ENCODE measurements at regions not wholly inside any gene's neighbourhood (a gene's known extent, or its start where the extent isn't known, plus 50 kb on each side); places are given as distances from the start of the nearest gene placed in this dataset.

DNA sequence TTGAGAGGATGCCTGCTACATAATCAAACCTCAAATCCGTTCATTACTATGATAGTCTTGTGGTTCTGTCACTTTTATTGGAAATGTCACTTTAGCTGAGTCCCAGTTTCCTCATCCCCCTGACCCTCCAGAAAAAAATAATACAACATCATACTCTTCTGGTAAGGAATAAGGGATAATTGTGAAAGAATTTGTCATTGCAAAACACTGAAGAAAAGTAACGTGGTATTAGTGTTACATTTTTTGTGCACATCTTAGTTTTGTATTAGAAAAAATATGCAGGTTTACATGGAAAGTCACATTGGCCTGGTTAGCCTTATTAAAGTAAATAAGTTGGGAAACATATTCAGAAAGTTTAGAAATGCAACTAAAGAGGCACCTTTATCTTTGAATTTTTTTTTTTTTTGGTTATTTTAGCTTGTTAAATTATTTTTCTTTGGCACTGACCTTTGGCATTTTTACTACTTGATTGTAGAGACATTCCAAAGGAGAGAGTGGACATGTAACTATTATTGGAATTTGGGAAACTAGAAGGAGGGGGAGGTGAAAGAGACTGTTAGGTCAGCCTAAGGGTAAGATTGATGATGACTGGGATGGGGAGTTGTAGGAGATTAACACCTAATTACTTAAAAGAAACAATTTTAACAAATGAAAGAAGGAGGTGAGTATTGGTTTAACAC is 462.2 kb upstream of the RARB start:
- TF ChIP-seq, protein P1, sequence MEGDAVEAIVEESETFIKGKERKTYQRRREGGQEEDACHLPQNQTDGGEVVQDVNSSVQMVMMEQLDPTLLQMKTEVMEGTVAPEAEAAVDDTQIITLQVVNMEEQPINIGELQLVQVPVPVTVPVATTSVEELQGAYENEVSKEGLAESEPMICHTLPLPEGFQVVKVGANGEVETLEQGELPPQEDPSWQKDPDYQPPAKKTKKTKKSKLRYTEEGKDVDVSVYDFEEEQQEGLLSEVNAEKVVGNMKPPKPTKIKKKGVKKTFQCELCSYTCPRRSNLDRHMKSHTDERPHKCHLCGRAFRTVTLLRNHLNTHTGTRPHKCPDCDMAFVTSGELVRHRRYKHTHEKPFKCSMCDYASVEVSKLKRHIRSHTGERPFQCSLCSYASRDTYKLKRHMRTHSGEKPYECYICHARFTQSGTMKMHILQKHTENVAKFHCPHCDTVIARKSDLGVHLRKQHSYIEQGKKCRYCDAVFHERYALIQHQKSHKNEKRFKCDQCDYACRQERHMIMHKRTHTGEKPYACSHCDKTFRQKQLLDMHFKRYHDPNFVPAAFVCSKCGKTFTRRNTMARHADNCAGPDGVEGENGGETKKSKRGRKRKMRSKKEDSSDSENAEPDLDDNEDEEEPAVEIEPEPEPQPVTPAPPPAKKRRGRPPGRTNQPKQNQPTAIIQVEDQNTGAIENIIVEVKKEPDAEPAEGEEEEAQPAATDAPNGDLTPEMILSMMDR (IDR thresholded peaks at IDR 0.05; ENCODE audit: low read depth, low read length) = no peak
- H3K4me3 ChIP-seq (ENCODE audit: low read depth, low read length) = no peak overlapping the region

- TF ChIP-seq, protein P1 (IDR thresholded peaks at IDR 0.05; ENCODE audit: low read depth, low read length) = no peak
Measured at GRCh38 chr3:24968036-24968435, 460.0 kb upstream of the RARB start.

DNA sequence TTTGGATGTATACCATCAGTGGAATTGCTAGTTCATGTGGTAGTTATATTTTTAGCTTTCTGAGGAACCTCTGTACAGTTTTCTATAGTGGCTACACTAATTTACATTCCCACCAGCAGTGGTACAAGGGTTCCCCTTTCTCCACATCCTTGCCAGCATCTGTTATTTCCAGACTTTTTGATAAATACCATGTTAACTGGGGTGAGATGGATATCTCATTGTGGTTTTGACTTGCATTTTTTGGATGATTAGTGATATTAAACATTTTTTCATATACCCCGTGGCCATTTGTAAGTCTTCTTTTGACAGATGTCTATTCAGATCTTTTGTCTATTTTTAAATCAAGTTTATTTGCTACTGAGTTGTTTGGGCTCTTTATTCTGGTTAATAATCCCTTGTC is 455.6 kb upstream of the RARB start:
- TF ChIP-seq, protein P1 (IDR thresholded peaks at IDR 0.05; ENCODE audit: low read depth, low read length) = no peak
- H3K4me3 ChIP-seq (ENCODE audit: low read depth, low read length) = no peak overlapping the region

More at GRCh38 chr3:24968036-24968435, 460.0 kb upstream of the RARB start:
- H3K4me3 ChIP-seq (ENCODE audit: low read depth, low read length) = no peak overlapping the region

DNA sequence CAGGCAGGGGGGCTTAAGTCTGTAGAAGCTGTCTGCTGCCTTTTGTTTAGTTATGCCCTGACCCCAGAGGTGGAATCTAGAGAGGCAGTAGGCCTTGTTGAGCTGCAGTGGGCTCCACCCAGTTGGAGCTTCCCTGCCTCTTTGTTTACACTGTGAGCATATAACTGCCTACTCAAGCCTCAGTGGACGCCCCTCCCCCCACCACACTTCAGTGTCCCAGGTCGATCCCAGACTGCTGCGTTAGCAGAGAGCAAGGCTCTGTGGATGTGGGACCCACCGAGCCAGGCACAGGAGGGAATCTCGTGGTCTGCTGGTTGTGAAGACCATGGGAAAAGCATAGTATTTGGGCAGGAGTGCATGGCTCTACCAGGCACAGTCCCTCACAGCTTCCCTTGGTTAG is 446.8 kb upstream of the RARB start:
- TF ChIP-seq, protein P1 (IDR thresholded peaks at IDR 0.05; ENCODE audit: low read depth, low read length) = no peak

DNA sequence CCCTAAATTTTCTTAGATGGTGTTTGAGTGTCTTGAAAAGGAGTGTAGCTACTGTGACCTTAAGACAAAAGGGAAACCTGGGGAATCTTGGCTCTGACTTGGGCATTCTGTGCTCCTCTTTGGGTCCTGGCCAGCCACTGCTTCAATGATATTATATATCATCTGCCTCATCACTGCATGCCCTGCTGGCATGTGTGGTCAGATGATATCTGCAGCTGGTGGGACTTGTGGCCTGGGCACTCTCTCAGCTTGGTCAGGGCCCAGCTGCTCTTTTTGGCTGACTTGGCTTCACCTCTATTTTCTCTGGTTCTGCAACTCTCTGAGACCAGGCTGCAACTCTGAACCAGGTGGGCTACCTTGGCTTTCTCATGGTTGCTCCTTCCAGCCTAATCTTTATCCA is 446.1 kb upstream of the RARB start:
- no peak overlapping the region for H3K4me3 ChIP-seq (ENCODE audit: low read depth, low read length)

More for the DNA sequence above, 446.8 kb upstream of the RARB start:
- H3K4me3 ChIP-seq (ENCODE audit: low read depth, low read length) = no peak overlapping the region

GRCh38 chr3:24985668-24986067 is 442.4 kb upstream of the RARB start:
- no peak overlapping the region for H3K4me3 ChIP-seq (ENCODE audit: low read depth, low read length)
- TF ChIP-seq, protein P1 (IDR thresholded peaks at IDR 0.05; ENCODE audit: low read depth, low read length) = no peak

More for the DNA sequence above, 446.1 kb upstream of the RARB start:
- TF ChIP-seq, protein P1 (IDR thresholded peaks at IDR 0.05; ENCODE audit: low read depth, low read length) = no peak

- no peak overlapping the region for H3K4me3 ChIP-seq (ENCODE audit: low read depth, low read length)
- TF ChIP-seq, protein P1 (IDR thresholded peaks at IDR 0.05; ENCODE audit: low read depth, low read length) = no peak
Measured at GRCh38 chr3:24986612-24987011, 441.5 kb upstream of the RARB start.

Measured in WI38 (cell line).